ENCODE measurements at regions not wholly inside any gene's neighbourhood (a gene's known extent, or its start where the extent isn't known, plus 50 kb on each side); places are given as distances from the start of the nearest gene placed in this dataset.

DNA sequence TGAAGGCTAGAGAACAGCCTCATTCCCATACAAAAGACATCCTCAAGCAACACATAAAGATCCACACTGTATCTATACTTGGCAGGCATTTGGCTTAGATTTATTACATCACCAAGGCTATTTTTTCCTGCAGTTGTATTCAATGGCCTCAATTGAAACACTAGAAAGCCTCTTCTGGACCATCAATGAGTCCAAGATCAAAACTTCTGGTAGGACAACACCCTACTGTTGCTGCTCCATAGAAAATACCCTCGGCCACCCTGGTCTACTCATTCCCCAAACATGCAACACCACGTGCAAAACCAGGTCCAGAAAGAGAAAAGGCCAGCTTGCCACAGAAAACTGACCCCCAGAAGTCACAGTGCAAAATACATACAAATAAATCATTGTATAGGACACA lies 56.9 kb upstream of the CADM1 start:
- no peaks in the 10 kb centered on the region for H3K27me3 Mint-ChIP-seq
- H3K4me3 Mint-ChIP-seq, result no peak overlapping the region
- CTCF ChIA-PET, result no interaction called here
- H3K27ac Mint-ChIP-seq, result no peak overlapping the region
- no peaks in the 10 kb centered on the region for H3K36me3 Mint-ChIP-seq (ENCODE audit: low read depth)
- POLR2A ChIA-PET, result no interaction called here
- H3K4me1 Mint-ChIP-seq, result no peaks in the 10 kb centered on the region
- DNase-seq, result no peak
- H3K9me3 Mint-ChIP-seq, result no peaks in the 10 kb centered on the region

DNA sequence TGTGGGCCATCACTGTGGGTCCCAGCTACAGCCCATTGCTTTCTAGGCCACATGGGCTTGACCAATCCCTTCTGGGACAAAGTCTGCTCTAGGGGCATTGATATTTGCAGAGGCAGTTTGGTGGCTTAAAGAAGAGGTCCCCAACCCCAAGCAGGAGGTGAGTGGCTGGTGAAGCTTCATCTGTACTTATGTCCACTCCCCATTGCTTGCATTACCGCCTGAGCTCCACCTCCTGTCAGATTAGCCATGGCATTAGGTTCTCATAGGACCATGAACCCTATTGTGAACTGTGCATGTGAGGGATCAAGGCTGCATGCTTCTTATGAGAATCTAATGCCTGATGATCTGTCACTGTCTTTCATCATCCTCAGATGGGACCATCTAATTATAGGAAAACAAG lies 54.4 kb upstream of the CADM1 start:
- Mint-ChIP-seq H3K4me1 (no peaks in the 10 kb centered on the region), H3K4me3 (no peak overlapping the region), H3K9me3 (no peaks in the 10 kb centered on the region), H3K27ac (no peak overlapping the region), H3K36me3 (ENCODE audit: low read depth) (no peaks in the 10 kb centered on the region), H3K27me3 (no peaks in the 10 kb centered on the region)
- POLR2A ChIA-PET, result no interaction called here
- CTCF ChIA-PET, result no interaction called here
- DNase-seq, result no peak

GRCh38 chr11:115557681-115558080 lies 53.5 kb upstream of the CADM1 start:
- H3K36me3 Mint-ChIP-seq (ENCODE audit: low read depth), result no peaks in the 10 kb centered on the region
- H3K4me1 Mint-ChIP-seq, result no peaks in the 10 kb centered on the region
- ChIA-PET POLR2A (no interaction called here), CTCF (no interaction called here)
- DNase-seq, result no peak
- H3K4me3 Mint-ChIP-seq, result no peak overlapping the region
- H3K27me3 Mint-ChIP-seq, result no peaks in the 10 kb centered on the region
- no peak overlapping the region for H3K27ac Mint-ChIP-seq
- H3K9me3 Mint-ChIP-seq, result peaks cover 2% of the 10 kb centered on the region

- POLR2A ChIA-PET, result no interaction called here
- Mint-ChIP-seq H3K9me3 (peaks cover 2% of the 10 kb centered on the region), H3K4me1 (no peaks in the 10 kb centered on the region), H3K4me3 (no peak overlapping the region), H3K27me3 (no peaks in the 10 kb centered on the region), H3K27ac (no peak overlapping the region), H3K36me3 (ENCODE audit: low read depth) (no peaks in the 10 kb centered on the region)
- no peak for DNase-seq
- CTCF ChIA-PET, result no interaction called here
These were observed 52.8 kb upstream of the CADM1 start for GRCh38 chr11:115556984-115557383.

DNA sequence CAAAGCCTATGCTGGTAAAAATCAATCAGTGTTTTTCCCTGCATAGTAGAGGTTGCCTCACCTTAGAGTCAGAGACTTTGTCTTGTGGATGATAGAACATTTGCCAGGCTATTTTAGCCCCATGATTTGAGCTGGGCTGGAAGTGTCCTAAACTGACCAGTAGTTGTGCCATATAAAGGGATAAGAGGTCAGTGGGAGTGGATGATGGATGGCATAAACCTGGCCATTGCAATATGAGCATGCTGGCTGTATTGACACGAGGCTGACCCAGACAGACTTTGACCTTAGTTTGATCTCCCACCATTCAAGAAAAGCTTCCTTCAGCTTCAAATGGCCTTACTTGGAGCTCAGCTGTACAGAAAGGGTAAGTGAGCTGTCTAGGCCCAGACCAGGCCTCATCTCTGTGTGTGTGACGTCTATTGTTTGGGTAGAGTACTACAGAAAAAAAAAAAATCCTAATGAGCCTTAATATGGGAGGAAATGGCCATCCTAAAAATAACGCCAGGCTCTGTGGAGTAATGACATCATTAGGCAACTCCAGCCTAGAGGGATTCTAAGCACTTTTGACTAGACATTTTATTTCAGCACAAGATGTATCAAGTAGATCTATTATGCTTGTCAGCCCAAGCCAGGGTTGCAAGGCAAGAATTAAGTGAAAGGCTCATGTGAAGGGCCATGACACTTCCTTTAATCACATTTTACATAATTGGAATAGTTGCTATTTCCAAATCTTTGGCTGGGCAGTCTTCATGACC lies 51.3 kb upstream of the CADM1 start:
- Mint-ChIP-seq H3K9me3 (peaks cover 2% of the 10 kb centered on the region), H3K27me3 (no peaks in the 10 kb centered on the region), H3K4me1 (no peaks in the 10 kb centered on the region), H3K27ac (no peak overlapping the region), H3K4me3 (no peak overlapping the region), H3K36me3 (ENCODE audit: low read depth) (no peaks in the 10 kb centered on the region)
- CTCF ChIA-PET, result interaction anchor here (0.6 kb wide), 1 partner anchor 678 kb away, joined by 3 read pairs; no protein-coding TSS in a partner anchor
- DNase-seq, result no peak
- POLR2A ChIA-PET, result no interaction called here

Measured in activated CD4-positive, alpha-beta T cell treated with anti-CD3 and anti-CD28 coated beads, Interleukin-2, amount 10 ng/mL, durations not matched to agents 7 days and 5 days (primary cell).